HEK293 (cell line): ENCODE measurements at regions not wholly inside any gene's neighbourhood (a gene's known extent, or its start where the extent isn't known, plus 50 kb on each side); places are given as distances from the start of the nearest gene placed in this dataset.
A peak's percentile ranks its signal among the peaks of the same experiment; 100 is the strongest.

Source experiments
- CTCF ChIA-PET: fragments of 350-600 bp; formaldehyde crosslinking; extraction: SDS; loops from one replicate; lab custom pipeline; 2021; ENCODE audit warnings: antibody characterized with exemption; lab: Yijun Ruan, JAX
- POLR2A ChIA-PET: fragments of 300-600 bp; formaldehyde crosslinking; extraction: SDS; loops from one replicate; lab custom pipeline; 2020; ENCODE audit warnings: antibody characterized with exemption, inconsistent platforms; lab: Yijun Ruan, JAX
- H3K27ac ChIP-seq: fragments of 200-500 bp; sonication (Bioruptor generic); 2 replicates; pipeline ENCODE4 v1.5.1; 2014; ENCODE audit warnings: low read depth, low read length, control low read depth, inconsistent platforms; ENCODE audit errors: extremely low read depth
- H3K36me3 ChIP-seq, 2 experiments: fragments of 200-500 bp in 1 of 2; sonication (Bioruptor generic) in 1 of 2; 1 replicate in 1 of 2; 2 replicates in 1 of 2; pipeline ENCODE4 v1.5.1; 2014 to 2017; ENCODE audit warnings: inconsistent platforms in 2 of 2, low read length in 2 of 2; ENCODE audit not compliant: control insufficient read depth in 2 of 2, insufficient read depth in 1 of 2
- H3K4me1 ChIP-seq: fragments of 200-500 bp; sonication (Bioruptor generic); 2 replicates; pipeline ENCODE4 v1.5.1; 2014; ENCODE audit warnings: mild to moderate bottlenecking, low read length, inconsistent platforms; ENCODE audit not compliant: control insufficient read depth, insufficient read depth
- H3K4me3 ChIP-seq: 2 replicates; pipeline ENCODE4 v1.5.1; 2011; ENCODE audit warnings: low read depth, mild to moderate bottlenecking, control low read depth, low read length, moderate library complexity
- H3K9me3 ChIP-seq: fragments of 200-500 bp; sonication (Bioruptor generic); 2 replicates; pipeline ENCODE4 v1.5.1; 2014; ENCODE audit warnings: low read depth, low read length, inconsistent platforms; ENCODE audit not compliant: control insufficient read depth, insufficient read depth
- ATF2 ChIP-seq: fragments of 450-650 bp; formaldehyde crosslinking; IDR thresholded peaks from 2 replicates; pipeline ENCODE4 v1.5.1; 2016; ENCODE audit warnings: missing biosample characterization, missing genetic modification characterization, low read depth
- HIC1 ChIP-seq: fragments of 450-650 bp; formaldehyde crosslinking; IDR thresholded peaks from 2 replicates; pipeline ENCODE4 v1.5.1; 2016; ENCODE audit warnings: missing biosample characterization, missing genetic modification characterization
- IKZF3 ChIP-seq: fragments of 450-650 bp; IDR thresholded peaks from 2 replicates; pipeline ENCODE4 v1.5.0; 2018; ENCODE audit warnings: missing biosample characterization, mild to moderate bottlenecking, missing genetic modification characterization, moderate library complexity
- KLF1 ChIP-seq: fragments of 450-650 bp; formaldehyde crosslinking; IDR thresholded peaks from 2 replicates; pipeline ENCODE4 v1.5.1; 2016; ENCODE audit warnings: missing biosample characterization, missing genetic modification characterization
- KLF16 ChIP-seq: fragments of 450-650 bp; formaldehyde crosslinking; IDR thresholded peaks from 2 replicates; pipeline ENCODE4 v1.5.1; 2017; ENCODE audit warnings: missing biosample characterization, missing genetic modification characterization
- PRDM10 ChIP-seq: fragments of 450-650 bp; formaldehyde crosslinking; IDR thresholded peaks from 2 replicates; pipeline ENCODE4 v1.5.1; 2016; ENCODE audit warnings: missing biosample characterization, missing genetic modification characterization
- PRDM4 ChIP-seq: fragments of 450-650 bp; formaldehyde crosslinking; IDR thresholded peaks from 2 replicates; pipeline ENCODE4 v1.5.1; 2017; ENCODE audit warnings: missing biosample characterization, missing genetic modification characterization
- REPIN1 ChIP-seq: fragments of 450-650 bp; formaldehyde crosslinking; IDR thresholded peaks from 2 replicates; pipeline ENCODE4 v1.5.1; 2017; ENCODE audit warnings: missing biosample characterization, missing genetic modification characterization, low read depth
- ZBTB26 ChIP-seq: fragments of 450-650 bp; formaldehyde crosslinking; optimal IDR thresholded peaks from 2 replicates; pipeline ENCODE3; 2016; ENCODE audit warnings: missing biosample characterization, mild to moderate bottlenecking, missing genetic modification characterization
- ZBTB8A ChIP-seq: fragments of 450-650 bp; formaldehyde crosslinking; IDR thresholded peaks from 2 replicates; pipeline ENCODE4 v1.5.1; 2016; ENCODE audit warnings: missing biosample characterization, missing genetic modification characterization
- ZNF280C ChIP-seq: fragments of 450-650 bp; formaldehyde crosslinking; IDR thresholded peaks from 2 replicates; pipeline ENCODE4 v1.5.1; 2016; ENCODE audit warnings: missing biosample characterization, missing genetic modification characterization

GRCh38 chrX:149313871-149314371 is 191.2 kb downstream of the IDS start (continued):
- TF ChIP-seq ZBTB26 (tag by site-specific recombination) (no peak), ZBTB8A (tag by site-specific recombination) (no peak), ZNF280C (tag by site-specific recombination) (no peak), PRDM10 (tag by site-specific recombination) (no peak), PRDM4 (no peak), REPIN1 (tag by site-specific recombination) (no peak), KLF16 (tag by site-specific recombination) (no peak), IKZF3 (tag by site-specific recombination) (no peak)

GRCh38 chrX:149312988-149313387 is 192.1 kb downstream of the IDS start:
- Histone ChIP-seq H3K9me3 (no peaks in the 10 kb centered on the region), H3K4me3 (no peak overlapping the region), H3K27ac (no peak overlapping the region), H3K4me1 (no peaks in the 10 kb centered on the region), H3K36me3 (no peaks in the 10 kb centered on the region)
- CTCF ChIA-PET = no interaction called here
- TF ChIP-seq HIC1 (tag by site-specific recombination) (0 out of 2 replicates have a peak, but pooled peaks have one; percentile 26), ATF2 (tag by site-specific recombination) (no peak), KLF1 (tag by site-specific recombination) (no peak)
- POLR2A ChIA-PET = no interaction called here
